ENCODE measurements at regions not wholly inside any gene's neighbourhood (a gene's known extent, or its start where the extent isn't known, plus 50 kb on each side); places are given as distances from the start of the nearest gene placed in this dataset.

GRCh38 chr1:29777522-29777921 lies 541.2 kb downstream of the PTPRU start:
- H3K4me3 ChIP-seq: no peak overlapping the region
- no peaks in the 10 kb centered on the region for H3K27me3 ChIP-seq (ENCODE audit: low read depth)
- no peaks in the 10 kb centered on the region for H3K36me3 ChIP-seq (replicated peaks)
- no peaks in the 10 kb centered on the region for H3K9me3 ChIP-seq
- H3K4me1 ChIP-seq: no peaks in the 10 kb centered on the region
- DNase-seq (ENCODE audit: low spot score in 2 of 2): no peak
- in situ Hi-C loops (cut with MboI; ENCODE audit: low sequenced_read_pairs): loop anchor here (25.0 kb wide), 1 partner anchor 310 kb away; no protein-coding TSS in a partner anchor

DNA sequence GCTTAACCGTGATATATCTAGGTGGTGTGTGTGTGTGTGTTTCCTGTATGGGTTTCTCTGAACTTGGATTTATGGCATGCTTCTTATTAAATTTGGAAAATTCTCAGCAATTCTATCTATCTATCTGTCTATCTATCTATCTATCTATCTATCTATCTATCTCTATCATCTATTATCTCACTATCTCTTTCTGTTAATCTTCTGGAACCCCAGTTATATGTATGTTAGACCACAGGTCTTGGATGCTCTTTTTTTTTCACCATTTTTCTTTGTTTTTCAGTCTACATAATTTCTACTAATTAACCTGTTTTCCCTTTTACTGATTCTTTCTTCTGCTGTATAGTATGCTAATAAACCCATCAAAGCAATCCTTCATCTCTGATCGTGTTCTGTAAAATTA lies 538.0 kb downstream of the PTPRU start:
- no peaks in the 10 kb centered on the region for H3K36me3 ChIP-seq (replicated peaks)
- in situ Hi-C loops (cut with MboI; ENCODE audit: low sequenced_read_pairs): no loop called here
- no peak overlapping the region for H3K4me3 ChIP-seq
- H3K9me3 ChIP-seq: no peaks in the 10 kb centered on the region
- no peak for DNase-seq (ENCODE audit: low spot score in 2 of 2)
- no peaks in the 10 kb centered on the region for H3K4me1 ChIP-seq
- H3K27me3 ChIP-seq (ENCODE audit: low read depth): no peaks in the 10 kb centered on the region

- no peaks in the 10 kb centered on the region for H3K9me3 ChIP-seq
Observed at GRCh38 chr1:29772584-29773100, 536.3 kb downstream of the PTPRU start.

GRCh38 chr1:29767769-29768425 lies 531.6 kb downstream of the PTPRU start:
- H3K4me1 ChIP-seq: no peaks in the 10 kb centered on the region
- no peak overlapping the region for H3K4me3 ChIP-seq
- H3K36me3 ChIP-seq (replicated peaks): no peaks in the 10 kb centered on the region
- DNase-seq (ENCODE audit: low spot score in 2 of 2): no peak
- in situ Hi-C loops (cut with MboI; ENCODE audit: low sequenced_read_pairs): no loop called here
- no peaks in the 10 kb centered on the region for H3K9me3 ChIP-seq
- H3K27me3 ChIP-seq (ENCODE audit: low read depth): no peaks in the 10 kb centered on the region; the same call in 1 of the 2 replicates

More at GRCh38 chr1:29772584-29773100, 536.3 kb downstream of the PTPRU start:
- Histone ChIP-seq H3K36me3 (replicated peaks) (no peaks in the 10 kb centered on the region), H3K4me1 (no peaks in the 10 kb centered on the region), H3K27me3 (ENCODE audit: low read depth) (no peaks in the 10 kb centered on the region; the same call in 1 of the 2 replicates), H3K4me3 (no peak overlapping the region)
- DNase-seq (ENCODE audit: low spot score in 2 of 2): no peak
- in situ Hi-C loops (cut with MboI; ENCODE audit: low sequenced_read_pairs): no loop called here

DNA sequence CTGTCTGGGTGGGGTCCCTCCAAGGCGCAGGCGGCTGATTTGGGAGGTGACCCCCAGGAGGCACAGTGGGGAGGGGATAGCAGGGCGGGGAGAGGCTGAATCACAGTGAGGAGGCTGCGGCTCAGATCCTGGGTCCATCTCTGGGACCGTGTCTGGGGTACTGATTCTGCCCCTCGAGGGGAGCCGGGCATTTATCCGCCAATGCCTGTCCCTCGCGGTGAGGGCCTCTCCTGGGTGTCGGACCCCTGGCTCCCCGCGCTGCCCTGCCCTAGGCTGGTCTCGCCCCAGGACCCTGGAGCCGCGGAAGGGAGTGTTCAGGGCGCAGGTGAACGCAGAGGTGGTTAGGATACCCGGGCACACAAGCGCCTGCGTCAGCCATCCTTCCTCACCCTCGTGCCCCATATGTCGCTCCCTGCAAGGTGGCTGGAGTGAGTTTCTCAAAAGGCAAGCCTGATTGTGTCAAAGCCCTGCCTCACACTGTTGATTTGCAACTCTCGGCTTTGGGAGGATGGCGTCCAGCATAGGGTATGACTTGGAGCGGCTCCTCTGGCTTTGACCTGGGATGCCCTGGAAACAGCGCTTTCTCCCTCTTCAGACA lies 530.9 kb downstream of the PTPRU start:
- in situ Hi-C loops (cut with MboI; ENCODE audit: low sequenced_read_pairs): no loop called here
- no peak for DNase-seq (ENCODE audit: low spot score in 2 of 2)
- no peaks in the 10 kb centered on the region; the same call in 1 of the 2 replicates for H3K27me3 ChIP-seq (ENCODE audit: low read depth)

GRCh38 chr1:29762635-29763034 lies 526.3 kb downstream of the PTPRU start:
- Histone ChIP-seq H3K9me3 (no peaks in the 10 kb centered on the region), H3K4me1 (no peaks in the 10 kb centered on the region), H3K4me3 (no peak overlapping the region), H3K27me3 (ENCODE audit: low read depth) (no peaks in the 10 kb centered on the region), H3K36me3 (replicated peaks) (no peaks in the 10 kb centered on the region)
- no peak for DNase-seq (ENCODE audit: low spot score in 2 of 2)
- in situ Hi-C loops (cut with MboI; ENCODE audit: low sequenced_read_pairs): no loop called here

More for the DNA sequence above, 530.9 kb downstream of the PTPRU start:
- Histone ChIP-seq H3K4me3 (no peak overlapping the region), H3K9me3 (no peaks in the 10 kb centered on the region), H3K4me1 (no peaks in the 10 kb centered on the region), H3K36me3 (replicated peaks) (no peaks in the 10 kb centered on the region)

DNA sequence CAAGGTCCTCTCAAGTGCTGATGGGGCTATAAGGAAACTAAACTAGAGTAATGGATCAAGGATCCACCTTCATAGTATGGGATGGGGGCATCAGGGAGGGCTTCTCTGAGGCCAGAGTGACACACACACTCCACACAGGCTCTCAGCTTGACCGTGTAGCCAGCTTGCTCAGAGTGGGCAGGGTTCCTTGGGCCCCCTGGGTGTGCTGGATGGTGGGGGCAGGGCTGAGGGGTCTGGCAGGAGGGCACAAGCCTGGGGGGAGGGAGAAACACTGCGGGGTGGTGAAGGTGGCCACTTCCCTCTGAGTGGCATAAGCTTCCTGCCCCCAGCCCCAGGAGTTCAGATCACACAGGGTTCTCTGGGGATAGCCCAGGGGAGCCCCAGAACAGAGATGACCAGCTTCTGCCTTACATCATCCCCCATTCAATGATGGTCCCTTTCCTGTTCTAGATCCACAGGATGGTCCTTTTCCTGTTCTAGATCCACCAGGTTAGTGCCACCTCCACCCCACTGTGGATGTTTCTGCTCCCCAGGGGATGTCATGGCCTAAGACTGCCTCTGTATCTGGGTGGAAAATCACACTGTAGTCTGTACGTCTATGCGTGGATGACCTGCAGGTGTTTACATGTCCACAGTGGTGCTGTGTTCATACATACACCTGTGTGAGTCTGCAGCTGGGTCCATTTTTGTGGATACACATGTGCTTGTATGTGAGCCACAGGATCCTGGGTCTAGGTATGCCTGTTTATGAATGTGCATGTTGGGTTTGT lies 525.0 kb downstream of the PTPRU start:
- no peak for DNase-seq (ENCODE audit: low spot score in 2 of 2)
- no peaks in the 10 kb centered on the region for H3K9me3 ChIP-seq
- H3K36me3 ChIP-seq (replicated peaks): no peaks in the 10 kb centered on the region
- H3K4me1 ChIP-seq: no peaks in the 10 kb centered on the region
- no peaks in the 10 kb centered on the region for H3K27me3 ChIP-seq (ENCODE audit: low read depth)
- in situ Hi-C loops (cut with MboI; ENCODE audit: low sequenced_read_pairs): no loop called here
- H3K4me3 ChIP-seq: no peak overlapping the region

DNA sequence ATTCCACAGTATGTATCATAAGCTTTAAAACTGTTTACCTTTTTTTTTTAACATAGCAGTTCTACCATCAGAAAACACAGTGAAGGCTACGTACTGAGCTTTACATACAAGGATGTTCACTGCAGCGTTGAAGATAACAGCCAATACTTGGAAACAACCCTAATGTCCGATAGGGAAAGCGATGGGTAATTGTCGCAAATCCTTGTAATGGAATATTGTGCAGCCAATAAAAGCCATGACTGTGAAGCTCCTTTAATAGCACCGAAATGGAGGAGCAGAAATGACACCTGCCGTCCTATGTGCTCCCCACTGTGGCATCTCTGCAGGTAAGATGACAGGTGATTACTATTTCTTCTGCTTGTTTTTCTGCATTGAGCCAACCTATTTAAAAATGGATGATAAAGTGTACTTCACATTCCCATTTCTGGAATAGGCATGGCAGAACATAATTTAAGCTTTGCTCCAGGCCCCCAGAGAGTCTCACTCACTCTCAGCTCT lies 523.8 kb downstream of the PTPRU start:
- H3K4me1 ChIP-seq: no peaks in the 10 kb centered on the region
- DNase-seq (ENCODE audit: low spot score in 2 of 2): no peak

DNA sequence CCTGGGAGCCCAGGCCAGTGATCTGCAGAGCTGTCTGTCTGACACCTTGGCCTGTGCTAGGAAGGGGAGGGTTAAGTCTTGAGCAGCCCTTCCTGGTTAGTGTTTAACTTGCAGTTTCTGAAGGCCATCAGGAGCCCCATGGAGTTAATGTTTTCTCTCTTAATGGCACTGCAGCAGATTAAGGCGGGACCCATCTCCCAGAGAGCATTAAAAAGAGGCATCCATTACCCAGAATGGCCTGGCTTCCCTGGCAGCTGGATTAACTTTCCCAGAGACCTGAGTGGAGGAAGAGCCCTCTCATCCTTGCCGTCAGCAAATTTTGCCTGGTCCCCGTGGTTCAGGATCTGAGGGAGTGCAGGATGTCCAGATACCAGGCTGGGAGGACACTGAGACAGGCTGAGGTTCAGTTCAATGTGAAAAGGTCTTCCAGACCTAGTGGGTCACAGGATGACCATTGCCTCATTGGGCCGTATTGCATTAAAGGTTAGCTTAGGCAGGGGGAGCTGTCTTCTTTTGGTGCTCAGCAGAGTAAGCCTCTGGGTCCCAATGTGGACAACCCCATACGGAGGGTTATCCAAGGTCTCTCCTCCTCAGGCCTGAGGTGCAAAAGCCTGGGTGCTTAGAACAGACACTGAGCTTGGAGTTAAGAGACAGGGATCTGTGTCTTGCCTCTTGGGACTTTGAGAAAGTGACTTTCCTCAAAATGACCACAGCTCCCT lies 522.6 kb downstream of the PTPRU start:
- in situ Hi-C loops (cut with MboI; ENCODE audit: low sequenced_read_pairs): no loop called here
- Histone ChIP-seq H3K4me1 (no peaks in the 10 kb centered on the region), H3K36me3 (replicated peaks) (no peaks in the 10 kb centered on the region), H3K9me3 (no peaks in the 10 kb centered on the region), H3K27me3 (ENCODE audit: low read depth) (no peaks in the 10 kb centered on the region), H3K4me3 (no peak overlapping the region)
- DNase-seq (ENCODE audit: low spot score in 2 of 2): no peak

More for the DNA sequence above, 523.8 kb downstream of the PTPRU start:
- Histone ChIP-seq H3K9me3 (no peaks in the 10 kb centered on the region), H3K27me3 (ENCODE audit: low read depth) (no peaks in the 10 kb centered on the region), H3K4me3 (no peak overlapping the region), H3K36me3 (replicated peaks) (no peaks in the 10 kb centered on the region)
- in situ Hi-C loops (cut with MboI; ENCODE audit: low sequenced_read_pairs): no loop called here

DNA sequence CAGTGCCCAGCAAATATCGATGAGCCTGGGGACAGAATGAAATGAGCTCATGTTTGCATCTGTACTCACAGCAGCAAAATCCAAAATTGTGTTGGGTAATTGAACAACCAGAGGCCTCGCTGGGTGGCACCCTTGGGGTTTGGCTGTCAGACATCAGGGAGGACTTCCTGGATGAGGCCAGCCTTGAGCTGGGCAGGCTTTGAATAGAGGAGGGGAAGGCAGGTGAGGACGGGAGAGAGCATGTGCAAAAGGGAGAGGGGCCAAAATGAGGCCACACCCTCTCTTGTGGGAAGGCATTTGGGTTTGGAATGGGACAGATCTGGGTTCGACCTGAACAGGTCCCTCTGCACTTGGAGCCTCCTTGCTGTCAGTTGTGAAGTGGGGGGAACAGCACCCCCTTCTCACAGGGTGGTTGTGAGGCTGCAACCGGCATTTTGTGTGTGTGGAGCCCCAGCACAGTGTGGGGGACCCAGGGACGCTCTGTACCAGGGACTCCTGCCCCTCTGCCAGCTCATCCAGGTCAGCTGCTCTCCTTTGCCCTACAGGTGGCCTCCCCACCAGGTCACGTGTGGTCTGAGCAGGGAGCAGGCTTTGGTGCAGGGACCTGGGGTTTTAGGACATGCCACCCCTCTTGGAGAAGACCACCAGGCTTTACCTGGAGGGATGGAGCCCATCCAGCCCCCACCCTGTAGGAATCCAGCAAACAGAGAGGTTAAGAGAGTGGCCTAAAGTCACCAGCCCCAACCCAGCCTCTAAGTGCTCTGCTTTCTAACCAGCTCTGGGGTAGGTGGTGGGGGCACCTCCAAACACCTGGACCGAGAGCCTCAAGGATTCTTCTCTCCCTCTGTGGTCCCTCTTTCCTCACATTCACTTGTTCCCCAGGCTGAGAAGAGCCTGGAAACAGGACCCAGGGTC lies 521.8 kb downstream of the PTPRU start:
- H3K4me1 ChIP-seq: no peaks in the 10 kb centered on the region
- H3K36me3 ChIP-seq (replicated peaks): no peaks in the 10 kb centered on the region
- no peaks in the 10 kb centered on the region for H3K27me3 ChIP-seq (ENCODE audit: low read depth)
- no peak for DNase-seq (ENCODE audit: low spot score in 2 of 2)
- H3K4me3 ChIP-seq: no peak overlapping the region
- H3K9me3 ChIP-seq: no peaks in the 10 kb centered on the region
- in situ Hi-C loops (cut with MboI; ENCODE audit: low sequenced_read_pairs): no loop called here

GRCh38 chr1:29756901-29757725 lies 520.8 kb downstream of the PTPRU start:
- H3K36me3 ChIP-seq (replicated peaks): no peaks in the 10 kb centered on the region
- H3K9me3 ChIP-seq: no peaks in the 10 kb centered on the region
- in situ Hi-C loops (cut with MboI; ENCODE audit: low sequenced_read_pairs): no loop called here
- no peak for DNase-seq (ENCODE audit: low spot score in 2 of 2)
- H3K27me3 ChIP-seq (ENCODE audit: low read depth): no peaks in the 10 kb centered on the region
- H3K4me1 ChIP-seq: no peaks in the 10 kb centered on the region
- no peak overlapping the region for H3K4me3 ChIP-seq

DNA sequence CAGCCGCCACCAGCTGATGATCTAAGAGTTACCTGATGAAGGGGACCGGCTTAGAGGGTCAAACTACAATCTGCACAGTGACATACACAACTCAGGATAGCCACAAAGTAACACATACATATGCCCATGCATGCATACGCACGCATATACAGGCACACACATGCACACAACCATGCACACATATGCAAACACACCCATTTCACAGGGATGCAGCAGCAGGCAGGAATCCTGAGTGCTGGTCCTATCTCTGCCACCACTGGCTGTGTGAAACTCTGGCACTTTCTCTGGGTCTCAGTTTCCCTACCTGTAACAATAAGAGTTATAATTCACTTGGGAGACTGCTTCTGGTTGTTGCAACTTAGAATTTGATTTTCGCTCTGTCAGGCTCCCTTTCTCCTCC lies 520.2 kb downstream of the PTPRU start:
- in situ Hi-C loops (cut with MboI; ENCODE audit: low sequenced_read_pairs): no loop called here
- no peak for DNase-seq (ENCODE audit: low spot score in 2 of 2)

More for the DNA sequence above, 520.2 kb downstream of the PTPRU start:
- Histone ChIP-seq H3K27me3 (ENCODE audit: low read depth) (no peaks in the 10 kb centered on the region), H3K9me3 (no peaks in the 10 kb centered on the region), H3K4me1 (no peaks in the 10 kb centered on the region), H3K36me3 (replicated peaks) (no peaks in the 10 kb centered on the region), H3K4me3 (no peak overlapping the region)

All from HAP-1 (cell line).